IMR-90 (cell line): ENCODE measurements at regions not wholly inside any gene's neighbourhood (a gene's known extent, or its start where the extent isn't known, plus 50 kb on each side); places are given as distances from the start of the nearest gene placed in this dataset.

Experiments
- ATAC-seq: fragments of 200-7000 bp; cut with Tn5 transposase; 2 replicates; pipeline ENCODE4 v1.9.1; 2020; ENCODE audit warnings: low read depth, mild to moderate bottlenecking, moderate library complexity
- BruUV-seq: library from RNA; stranded (reverse); fragments of 400-500 nt; replicated peaks from 2 replicates; lab custom pipeline; 2021; lab: Mats Ljungman, UMichigan
- CTCF ChIA-PET: fragments of 300-600 bp; formaldehyde crosslinking; extraction: SDS; loops from one replicate; lab custom pipeline; 2021; ENCODE audit warnings: antibody characterized with exemption; lab: Yijun Ruan, JAX
- POLR2A ChIA-PET: fragments of 300-600 bp; sonication (Branson Sonifier 250); formaldehyde crosslinking; loops from one replicate; lab custom pipeline; 2022; ENCODE audit warnings: antibody characterized with exemption; ENCODE audit not compliant: unreplicated experiment; lab: Charles Lee
- DNase-seq: peaks from one replicate; pipeline ENCODE4 v3.0.0; 2013
- H2AFZ ChIP-seq: replicated peaks from 2 replicates; pipeline ENCODE3; 2013; ENCODE audit warnings: low read length, mild to moderate bottlenecking; ENCODE audit not compliant: poor library complexity
- H2AK5ac ChIP-seq: 2 replicates; pipeline ENCODE4 v1.6.1; 2013; ENCODE audit warnings: low read depth, low read length, inconsistent platforms
- H2AK9ac ChIP-seq: replicated peaks from 2 replicates; pipeline ENCODE3; 2013; ENCODE audit warnings: mild to moderate bottlenecking, low read depth, low read length, moderate library complexity; ENCODE audit not compliant: poor library complexity
- H2BK120ac ChIP-seq: 2 replicates; pipeline ENCODE4 v1.6.1; 2013; ENCODE audit warnings: low read depth, low read length, inconsistent platforms
- H2BK15ac ChIP-seq: 3 replicates; pipeline ENCODE4 v1.6.1; 2013; ENCODE audit warnings: low read depth, low read length, inconsistent platforms
- H2BK20ac ChIP-seq: 2 replicates; pipeline ENCODE4 v1.6.1; 2013; ENCODE audit warnings: low read depth, mild to moderate bottlenecking, inconsistent platforms, low read length, moderate library complexity
- H2BK5ac ChIP-seq: 2 replicates; pipeline ENCODE4 v1.6.1; 2013; ENCODE audit warnings: mild to moderate bottlenecking, low read depth, low read length, inconsistent platforms; ENCODE audit not compliant: poor library complexity, severe bottlenecking
- H3K14ac ChIP-seq: replicated peaks from 2 replicates; pipeline ENCODE4 v1.6.1; 2013; ENCODE audit warnings: low read depth, low read length, inconsistent platforms
- H3K18ac ChIP-seq: 2 replicates; pipeline ENCODE4 v1.6.1; 2013; ENCODE audit warnings: low read depth, low read length, control low read depth
- H3K23ac ChIP-seq: 2 replicates; pipeline ENCODE4 v1.6.1; 2013; ENCODE audit warnings: low read depth, low read length, inconsistent platforms
- H3K27ac ChIP-seq: 2 replicates; pipeline ENCODE4 v1.5.1; 2013; ENCODE audit warnings: mild to moderate bottlenecking, control low read depth, low read length; ENCODE audit not compliant: insufficient read depth
- H3K27me3 ChIP-seq: 2 replicates; pipeline ENCODE4 v1.6.1; 2013; ENCODE audit warnings: low read length; ENCODE audit not compliant: control insufficient read depth, insufficient read depth
- H3K36me3 ChIP-seq: 2 replicates; pipeline ENCODE4 v1.6.1; 2013; ENCODE audit warnings: low read length, mixed read lengths; ENCODE audit not compliant: control insufficient read depth, insufficient read depth
- H3K4ac ChIP-seq: 2 replicates; pipeline ENCODE4 v1.6.1; 2013; ENCODE audit warnings: low read depth, low read length, inconsistent platforms
- H3K4me1 ChIP-seq: 2 replicates; pipeline ENCODE4 v1.6.1; 2013; ENCODE audit warnings: low read length, mixed read lengths; ENCODE audit not compliant: control insufficient read depth, insufficient read depth
- H3K4me2 ChIP-seq: 2 replicates; pipeline ENCODE4 v1.6.1; 2013; ENCODE audit warnings: low read depth, mild to moderate bottlenecking, control low read depth, low read length, moderate library complexity
- H3K4me3 ChIP-seq: 2 replicates; pipeline ENCODE4 v1.5.1; 2013; ENCODE audit warnings: low read depth, mild to moderate bottlenecking, control low read depth, low read length, moderate library complexity; ENCODE audit not compliant: insufficient read depth
- H3K56ac ChIP-seq: 2 replicates; pipeline ENCODE4 v1.6.1; 2013; ENCODE audit warnings: low read length, inconsistent platforms; ENCODE audit not compliant: insufficient read depth; ENCODE audit errors: extremely low read depth
- H3K79me1 ChIP-seq, 2 experiments: 2 replicates each; pipeline ENCODE4 v1.6.1; 2013; ENCODE audit warnings: low read length in 2 of 2, inconsistent platforms in 1 of 2, low read depth in 1 of 2
- H3K9ac ChIP-seq: 2 replicates; pipeline ENCODE4 v1.6.1; 2013; ENCODE audit warnings: low read depth, low read length, control low read depth
- H3K9me1 ChIP-seq: 2 replicates; pipeline ENCODE4 v1.6.1; 2013; ENCODE audit warnings: low read length, inconsistent platforms; ENCODE audit not compliant: insufficient read depth
- H3K9me3 ChIP-seq: 2 replicates; pipeline ENCODE4 v1.6.1; 2013; ENCODE audit warnings: low read length; ENCODE audit not compliant: control insufficient read depth, insufficient read depth
- H4K20me1 ChIP-seq: 2 replicates; pipeline ENCODE4 v1.6.1; 2013; ENCODE audit warnings: low read length, inconsistent platforms; ENCODE audit not compliant: insufficient read depth
- H4K5ac ChIP-seq: 2 replicates; pipeline ENCODE4 v1.6.1; 2013; ENCODE audit warnings: mild to moderate bottlenecking, low read depth, low read length, control low read depth
- H4K8ac ChIP-seq, 2 experiments: 2 replicates each; pipeline ENCODE4 v1.6.1; 2013; ENCODE audit warnings: low read depth in 2 of 2, low read length in 2 of 2, control low read depth in 1 of 2, inconsistent platforms in 1 of 2
- H4K91ac ChIP-seq: 2 replicates; pipeline ENCODE4 v1.6.1; 2013; ENCODE audit warnings: low read depth, low read length, inconsistent platforms; ENCODE audit not compliant: insufficient read depth
- BHLHE40 ChIP-seq: fragments of 150-350 bp; IDR thresholded peaks from 2 replicates; pipeline ENCODE4 v1.6.1; 2016; ENCODE audit warnings: mild to moderate bottlenecking, low read depth, low read length
- CEBPB ChIP-seq: IDR thresholded peaks from 2 replicates; pipeline ENCODE4 v1.6.1; 2012; ENCODE audit warnings: low read depth, low read length, improper control_type of control experiment
- CHD1 ChIP-seq: IDR thresholded peaks from 2 replicates; pipeline ENCODE4 v1.6.1; 2012; ENCODE audit warnings: low read depth, low read length, improper control_type of control experiment
- CTCF ChIP-seq: conservative IDR thresholded peaks from 2 replicates; pipeline ENCODE4 v1.5.1; 2012; ENCODE audit warnings: mild to moderate bottlenecking, low read depth, low read length, improper control_type of control experiment
- ELK1 ChIP-seq: fragments of 150-350 bp; IDR thresholded peaks from 2 replicates; pipeline ENCODE4 v1.6.1; 2016; ENCODE audit warnings: low read depth, mild to moderate bottlenecking, low read length, moderate library complexity, borderline replicate concordance
- FOS ChIP-seq: fragments of 150-350 bp; IDR thresholded peaks from 2 replicates; pipeline ENCODE4 v1.6.1; 2016; ENCODE audit warnings: low read depth, low read length
- MAFK ChIP-seq: IDR thresholded peaks from 2 replicates; pipeline ENCODE4 v1.6.1; 2012; ENCODE audit warnings: low read depth, low read length, improper control_type of control experiment
- MAZ ChIP-seq: IDR thresholded peaks from 2 replicates; pipeline ENCODE4 v1.6.1; 2012; ENCODE audit warnings: low read depth, mild to moderate bottlenecking, low read length, improper control_type of control experiment, moderate library complexity, borderline replicate concordance
- MXI1 ChIP-seq: IDR thresholded peaks from 2 replicates; pipeline ENCODE4 v1.6.1; 2012; ENCODE audit warnings: low read depth, mild to moderate bottlenecking, low read length, moderate library complexity, borderline replicate concordance
- NFE2L2 ChIP-seq: fragments of 150-350 bp; IDR thresholded peaks from 2 replicates; pipeline ENCODE4 v1.6.1; 2016; ENCODE audit warnings: low read depth, mild to moderate bottlenecking, low read length
- POLR2A ChIP-seq: IDR thresholded peaks from 2 replicates; pipeline ENCODE4 v1.6.1; 2012; ENCODE audit warnings: mild to moderate bottlenecking, low read depth, low read length
- RAD21 ChIP-seq: IDR thresholded peaks from 2 replicates; pipeline ENCODE4 v1.6.1; 2012; ENCODE audit warnings: low read length, improper control_type of control experiment
- RCOR1 ChIP-seq: IDR thresholded peaks from 2 replicates; pipeline ENCODE4 v1.6.1; 2012; ENCODE audit warnings: mild to moderate bottlenecking, low read length, improper control_type of control experiment; ENCODE audit not compliant: insufficient replicate concordance
- RFX5 ChIP-seq: IDR thresholded peaks from 2 replicates; pipeline ENCODE4 v1.8.0; 2012; ENCODE audit warnings: low read depth, mild to moderate bottlenecking, low read length, moderate library complexity
- SMC3 ChIP-seq: fragments of 150-350 bp; IDR thresholded peaks from 2 replicates; pipeline ENCODE4 v1.6.1; 2016; ENCODE audit warnings: low read depth, mild to moderate bottlenecking, antibody characterized with exemption, low read length, moderate library complexity
- USF2 ChIP-seq: fragments of 150-350 bp; IDR thresholded peaks from 2 replicates; pipeline ENCODE4 v1.6.1; 2017; ENCODE audit warnings: mild to moderate bottlenecking, antibody characterized with exemption, low read length, low read depth
- WGBS, 2 experiments: methylation state at CpG; one replicate each; pipeline versions ENCODE4 v1.1.5 to v1.1.7; 2013; ENCODE audit warnings: missing lambda C conversion rate in 2 of 2; ENCODE audit not compliant: insufficient read length in 1 of 2; ENCODE audit errors: extremely low coverage in 2 of 2; 5-methylcytosine and 5-hydroxymethylcytosine counted together
- dilution Hi-C: fragments of 300-500 bp; cut with HindIII; formaldehyde crosslinking; loops from one replicate; pipeline ENCODE4 v1.14.3; 2018; ENCODE audit warnings: low sequenced_read_pairs; ENCODE audit not compliant: unreplicated experiment
- in situ Hi-C: fragments of 300-500 bp; cut with MboI; formaldehyde crosslinking; loops from 3 replicates; pipeline ENCODE4 v1.14.3; 2019; ENCODE audit warnings: low sequenced_read_pairs, inconsistent platforms, mixed read lengths
- intact Hi-C: fragments of 100-400 bp; cut with micrococcal nuclease; formaldehyde crosslinking; loops from 2 replicates; pipeline ENCODE4 v1.10.0; 2022

GRCh38 chr3:41140242-41140641 is 59.1 kb upstream of the CTNNB1 start:
- H3K9me1 ChIP-seq, result no peaks in the 10 kb centered on the region
- no peak overlapping the region for H3K4ac ChIP-seq
- no peak overlapping the region for H2AK9ac ChIP-seq
- H2BK15ac ChIP-seq, result no peak overlapping the region
- POLR2A ChIA-PET, result no interaction called here
- H3K9ac ChIP-seq, result no peak overlapping the region
- TF ChIP-seq SMC3 (no peak), BHLHE40 (no peak), RFX5 (no peak), MAZ (no peak), ELK1 (no peak), RCOR1 (no peak), CHD1 (no peak), POLR2A (no peak), USF2 (no peak), RAD21 (no peak), CTCF (no peak), MAFK (no peak), MXI1 (no peak), FOS (no peak), NFE2L2 (no peak), CEBPB (no peak)
- in situ Hi-C loops, result no loop called here
- no peak overlapping the region for H3K14ac ChIP-seq
- H3K9me3 ChIP-seq, result no peaks in the 10 kb centered on the region
- no peak overlapping the region for H2AK5ac ChIP-seq
- dilution Hi-C loops, result no loop called here
- intact Hi-C loops, result no loop called here
- 0% methylated on average over 1 of the region's 3 CpGs; no CpG with 5 or more reads in 1 of the 2 experiments for WGBS, 2 experiments
- H3K27me3 ChIP-seq, result no peaks in the 10 kb centered on the region
- H4K91ac ChIP-seq, result no peak overlapping the region
- no peak overlapping the region for H3K27ac ChIP-seq
- H3K23ac ChIP-seq, result no peak overlapping the region
- CTCF ChIA-PET, result interaction anchor here (1.1 kb wide), 1 partner anchor 32 kb away, joined by 4 read pairs; no protein-coding TSS in a partner anchor
- no peak overlapping the region for H3K18ac ChIP-seq
- H3K36me3 ChIP-seq, result no peaks in the 10 kb centered on the region
- H3K79me1 ChIP-seq, result no peaks in the 10 kb centered on the region
- H4K8ac ChIP-seq, result no peak overlapping the region
- DNase-seq (no peak), ATAC-seq (no peak)
- no peak overlapping the region for H2BK20ac ChIP-seq
- no peak overlapping the region for H3K4me2 ChIP-seq
- no peaks in the 10 kb centered on the region for H4K20me1 ChIP-seq
- H3K4me3 ChIP-seq, result no peak overlapping the region
- BruUV-seq, result no TSS peak
- no peak overlapping the region for H2BK5ac ChIP-seq
- H2BK120ac ChIP-seq, result no peak overlapping the region
- H2AFZ ChIP-seq, result no peak overlapping the region
- no peaks in the 10 kb centered on the region for H3K4me1 ChIP-seq
- H3K56ac ChIP-seq, result no peak overlapping the region
- H4K5ac ChIP-seq, result no peak overlapping the region
